Neutrophil (primary cell): ENCODE measurements at regions not wholly inside any gene's neighbourhood (a gene's known extent, or its start where the extent isn't known, plus 50 kb on each side); places are given as distances from the start of the nearest gene placed in this dataset.

Source experiments
- H3K27ac ChIP-seq: fragments of 200-600 bp; sonication (generic); 2 replicates; pipeline ENCODE4 v1.5.1; 2016; ENCODE audit warnings: mild to moderate bottlenecking, moderate library complexity
- H3K27me3 ChIP-seq: fragments of 200-600 bp; sonication (generic); 2 replicates; pipeline ENCODE4 v1.6.0; 2016; ENCODE audit warnings: mild to moderate bottlenecking
- H3K36me3 ChIP-seq: fragments of 200-600 bp; sonication (generic); 2 replicates; pipeline ENCODE4 v1.5.1; 2017
- H3K4me1 ChIP-seq, 2 experiments: fragments of 200-600 bp in 1 of 2; sonication (generic) in 1 of 2; 1 replicate in 1 of 2; 2 replicates in 1 of 2; pipeline versions ENCODE4 v1.5.1 to v1.6.1; 2013 to 2016; ENCODE audit warnings: low read depth in 1 of 2, low read length in 1 of 2, mild to moderate bottlenecking in 1 of 2, moderate library complexity in 1 of 2; ENCODE audit not compliant: control insufficient read depth in 1 of 2, insufficient read depth in 1 of 2
- H3K4me3 ChIP-seq, 2 experiments: fragments of 200-600 bp in 1 of 2; sonication (generic) in 1 of 2; 1 replicate in 1 of 2; 2 replicates in 1 of 2; pipeline ENCODE4 v1.5.1; 2013 to 2016; ENCODE audit warnings: low read depth in 1 of 2, low read length in 1 of 2, mild to moderate bottlenecking in 1 of 2, moderate library complexity in 1 of 2
- H3K9me3 ChIP-seq: fragments of 200-600 bp; sonication (generic); 2 replicates; pipeline ENCODE4 v1.5.1; 2016
- TF ChIP-seq, protein P1 (sequence below): fragments of 200-600 bp; sonication (generic); IDR thresholded peaks from 2 replicates; pipeline ENCODE4 v1.5.1; 2016; ENCODE audit warnings: antibody characterized with exemption

DNA sequence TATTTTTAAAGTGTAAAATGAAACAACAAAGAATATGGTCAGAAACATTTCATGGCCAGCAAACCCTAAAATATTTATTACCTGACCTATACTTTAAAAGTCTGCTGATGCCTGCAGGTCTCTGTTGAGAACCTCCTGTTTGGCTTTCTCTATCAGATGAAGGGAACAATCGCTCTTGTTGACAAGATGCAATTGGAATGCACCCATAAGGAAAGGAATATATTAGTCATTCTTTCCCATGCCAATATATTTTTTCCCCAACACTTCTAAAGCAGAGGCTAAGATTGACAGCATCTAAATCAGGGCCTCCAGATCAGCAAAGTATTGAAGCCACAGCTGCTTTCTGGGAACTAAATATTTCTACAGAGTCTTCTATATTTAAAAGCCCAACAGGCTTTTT lies 897.8 kb downstream of the EPHA7 start:
- H3K4me3 ChIP-seq, result no peak overlapping the region
- no peak overlapping the region for H3K27ac ChIP-seq
- H3K27me3 ChIP-seq, result no peaks in the 10 kb centered on the region
- TF ChIP-seq, protein P1, sequence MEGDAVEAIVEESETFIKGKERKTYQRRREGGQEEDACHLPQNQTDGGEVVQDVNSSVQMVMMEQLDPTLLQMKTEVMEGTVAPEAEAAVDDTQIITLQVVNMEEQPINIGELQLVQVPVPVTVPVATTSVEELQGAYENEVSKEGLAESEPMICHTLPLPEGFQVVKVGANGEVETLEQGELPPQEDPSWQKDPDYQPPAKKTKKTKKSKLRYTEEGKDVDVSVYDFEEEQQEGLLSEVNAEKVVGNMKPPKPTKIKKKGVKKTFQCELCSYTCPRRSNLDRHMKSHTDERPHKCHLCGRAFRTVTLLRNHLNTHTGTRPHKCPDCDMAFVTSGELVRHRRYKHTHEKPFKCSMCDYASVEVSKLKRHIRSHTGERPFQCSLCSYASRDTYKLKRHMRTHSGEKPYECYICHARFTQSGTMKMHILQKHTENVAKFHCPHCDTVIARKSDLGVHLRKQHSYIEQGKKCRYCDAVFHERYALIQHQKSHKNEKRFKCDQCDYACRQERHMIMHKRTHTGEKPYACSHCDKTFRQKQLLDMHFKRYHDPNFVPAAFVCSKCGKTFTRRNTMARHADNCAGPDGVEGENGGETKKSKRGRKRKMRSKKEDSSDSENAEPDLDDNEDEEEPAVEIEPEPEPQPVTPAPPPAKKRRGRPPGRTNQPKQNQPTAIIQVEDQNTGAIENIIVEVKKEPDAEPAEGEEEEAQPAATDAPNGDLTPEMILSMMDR, result no peak
- no peaks in the 10 kb centered on the region for H3K4me1 ChIP-seq
- no peaks in the 10 kb centered on the region for H3K9me3 ChIP-seq
- no peaks in the 10 kb centered on the region for H3K36me3 ChIP-seq

DNA sequence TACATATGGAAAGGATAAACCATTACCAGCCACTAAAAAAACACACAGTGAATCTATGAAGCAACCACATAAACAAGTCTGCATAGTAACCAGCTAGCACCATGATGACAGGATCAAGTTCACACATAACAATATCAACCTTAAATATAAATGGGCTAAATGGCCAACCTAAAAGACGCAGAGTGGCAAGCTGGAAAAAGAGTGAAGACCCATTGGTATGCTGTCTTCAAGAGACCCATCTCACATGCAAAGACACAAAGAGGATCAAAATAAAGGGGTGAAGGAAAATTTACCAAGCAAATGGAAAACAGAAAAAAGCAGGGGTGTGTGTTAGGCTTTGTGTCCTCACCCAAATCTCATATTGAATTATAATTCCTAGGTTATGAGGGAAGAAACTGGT lies 909.2 kb downstream of the EPHA7 start:
- TF ChIP-seq, protein P1, result no peak
- Histone ChIP-seq H3K27ac (no peak overlapping the region), H3K4me1 (no peaks in the 10 kb centered on the region), H3K27me3 (no peaks in the 10 kb centered on the region), H3K4me3 (no peak overlapping the region), H3K36me3 (no peaks in the 10 kb centered on the region), H3K9me3 (no peaks in the 10 kb centered on the region)

DNA sequence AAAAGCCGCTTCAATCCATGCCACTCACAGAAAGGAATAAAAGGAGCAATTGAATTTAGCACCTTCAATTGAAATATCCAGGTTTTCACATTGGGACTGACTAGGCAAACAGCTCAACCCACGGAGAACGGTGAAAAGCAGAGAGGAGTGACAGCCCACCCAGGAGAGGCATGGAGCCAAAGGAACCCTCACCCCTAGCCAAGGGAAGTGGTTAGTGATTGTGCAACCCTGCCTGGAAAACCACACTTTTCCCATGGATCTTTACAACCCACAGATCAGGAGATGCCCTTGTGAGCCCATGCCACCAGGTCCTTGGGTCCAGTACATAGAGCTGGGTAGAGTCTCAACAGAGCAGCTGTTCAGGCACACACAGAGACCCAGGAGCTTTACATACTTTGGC lies 911.8 kb downstream of the EPHA7 start:
- no peaks in the 10 kb centered on the region for H3K9me3 ChIP-seq
- H3K27me3 ChIP-seq, result no peaks in the 10 kb centered on the region
- H3K4me1 ChIP-seq, result no peaks in the 10 kb centered on the region
- no peak overlapping the region for H3K27ac ChIP-seq
- H3K36me3 ChIP-seq, result no peaks in the 10 kb centered on the region
- H3K4me3 ChIP-seq, result no peak overlapping the region
- TF ChIP-seq, protein P1, result no peak

DNA sequence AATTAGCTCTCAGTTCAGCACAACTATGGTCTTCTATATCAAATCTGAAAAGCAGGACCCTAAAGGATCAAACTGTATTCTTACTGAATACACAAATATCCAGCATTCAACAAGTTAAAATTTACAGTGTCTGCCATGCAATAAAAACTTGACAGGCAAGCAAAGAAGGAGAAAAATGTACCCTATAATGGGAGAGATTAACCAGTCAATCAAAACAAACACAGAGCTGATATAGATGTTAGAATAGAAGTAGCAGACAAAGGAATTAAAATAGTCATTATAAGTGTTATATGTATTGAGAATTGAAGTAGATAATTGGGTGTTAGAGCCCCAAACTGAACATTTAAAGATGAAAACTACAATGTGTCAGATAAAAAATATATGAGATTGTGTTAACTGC lies 914.9 kb downstream of the EPHA7 start:
- Histone ChIP-seq H3K9me3 (no peaks in the 10 kb centered on the region), H3K4me1 (no peaks in the 10 kb centered on the region), H3K4me3 (no peak overlapping the region), H3K36me3 (no peaks in the 10 kb centered on the region), H3K27ac (no peak overlapping the region), H3K27me3 (no peaks in the 10 kb centered on the region)
- TF ChIP-seq, protein P1, result no peak

DNA sequence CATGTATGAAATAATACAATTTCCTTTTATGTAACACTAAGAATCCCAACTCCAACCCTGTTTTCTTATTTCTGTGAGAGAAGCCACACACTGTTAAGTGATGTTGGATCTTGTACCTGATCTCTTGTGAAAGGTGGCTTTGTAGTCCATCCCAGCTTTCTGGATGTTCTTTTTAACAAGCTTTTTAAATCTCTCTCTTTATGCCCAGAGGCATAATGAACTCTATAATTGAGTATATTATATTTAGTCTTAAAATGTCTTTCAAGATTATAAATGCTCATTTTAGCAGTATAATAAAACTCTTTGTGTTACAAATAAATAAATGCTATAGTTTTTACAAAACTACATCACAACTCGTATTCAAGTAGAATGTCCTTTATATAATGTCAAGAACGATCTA lies 922.1 kb downstream of the EPHA7 start:
- TF ChIP-seq, protein P1, result no peak
- H3K4me3 ChIP-seq, result no peak overlapping the region
- H3K27me3 ChIP-seq, result no peaks in the 10 kb centered on the region
- H3K4me1 ChIP-seq, result no peaks in the 10 kb centered on the region
- no peak overlapping the region for H3K27ac ChIP-seq
- no peaks in the 10 kb centered on the region for H3K9me3 ChIP-seq
- no peaks in the 10 kb centered on the region for H3K36me3 ChIP-seq

DNA sequence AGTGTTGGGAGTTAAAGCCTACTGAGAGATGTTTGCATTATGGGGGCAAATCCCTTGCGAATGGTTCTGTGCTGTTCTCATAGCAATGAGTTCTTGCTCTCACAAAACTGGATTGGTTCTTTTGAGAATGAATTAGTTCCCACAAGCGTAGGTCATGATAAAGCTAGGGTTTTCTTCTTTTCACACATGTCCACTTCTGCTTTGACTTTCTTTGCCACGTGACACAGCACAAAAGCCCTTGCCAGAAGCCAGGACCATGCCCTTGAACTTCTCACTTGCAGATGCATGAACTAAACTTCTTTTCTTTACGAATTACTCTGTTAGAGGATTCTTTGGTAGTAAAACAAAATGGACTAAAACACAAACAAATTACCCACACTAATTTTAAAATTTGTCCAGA lies 922.8 kb downstream of the EPHA7 start:
- Histone ChIP-seq H3K4me3 (no peak overlapping the region), H3K27ac (no peak overlapping the region), H3K9me3 (no peaks in the 10 kb centered on the region), H3K36me3 (no peaks in the 10 kb centered on the region), H3K4me1 (no peaks in the 10 kb centered on the region), H3K27me3 (no peaks in the 10 kb centered on the region)
- TF ChIP-seq, protein P1, result no peak
